HG03342 (cell line): ENCODE measurements at regions not wholly inside any gene's neighbourhood (a gene's known extent, or its start where the extent isn't known, plus 50 kb on each side); places are given as distances from the start of the nearest gene placed in this dataset.
"Not testable (repeated sequence)": the region's sequence is repeated elsewhere in the genome, so short reads cannot be mapped to it uniquely, and the experiment has no call there.

Experiments
- ATAC-seq: cut with Tn5 transposase; IDR thresholded peaks from one replicate; pipeline ENCODE4 v1.9.1; 2021; ENCODE audit warnings: mild to moderate bottlenecking, moderate library complexity; ENCODE audit not compliant: unreplicated experiment

DNA sequence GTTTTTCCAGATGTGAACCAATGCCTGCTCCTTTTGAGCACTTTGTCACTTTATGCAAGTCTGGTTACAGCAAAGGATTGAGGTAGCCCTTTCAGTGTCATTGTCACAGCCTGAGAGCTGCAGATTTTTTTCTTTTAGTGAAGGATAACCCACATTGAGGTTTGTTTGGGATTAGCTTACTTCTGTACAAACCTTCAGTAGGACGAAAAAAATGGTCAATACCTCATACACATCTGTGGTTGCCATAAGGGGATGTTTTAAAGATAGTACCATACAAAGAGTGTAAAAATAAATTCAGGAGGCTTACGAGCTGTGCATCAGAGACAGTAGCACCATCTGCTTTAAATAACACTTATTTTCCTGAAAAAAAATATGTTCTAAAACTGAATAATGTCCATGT lies 566.0 kb downstream of the AJAP1 start:
- ATAC-seq = no peak

DNA sequence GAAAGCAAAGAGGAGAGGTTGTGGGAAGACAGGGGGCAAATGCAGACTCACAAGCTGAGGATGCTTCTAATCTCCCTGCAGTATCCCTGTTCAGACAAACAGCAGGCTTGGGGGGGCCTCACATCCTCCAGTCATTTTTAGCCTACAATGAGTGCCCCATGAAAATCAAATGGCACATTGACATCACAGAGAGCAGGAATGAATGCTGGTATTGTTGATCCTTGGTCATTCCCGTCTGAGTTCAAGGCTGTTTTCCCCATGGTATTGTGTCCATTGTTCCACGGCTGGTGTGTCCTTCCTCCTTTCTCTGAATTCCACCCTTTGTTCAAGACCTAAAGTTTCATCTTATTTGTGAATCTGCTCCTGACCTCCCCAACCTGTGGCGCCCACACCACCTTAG lies 545.6 kb downstream of the AJAP1 start:
- no peak for ATAC-seq

DNA sequence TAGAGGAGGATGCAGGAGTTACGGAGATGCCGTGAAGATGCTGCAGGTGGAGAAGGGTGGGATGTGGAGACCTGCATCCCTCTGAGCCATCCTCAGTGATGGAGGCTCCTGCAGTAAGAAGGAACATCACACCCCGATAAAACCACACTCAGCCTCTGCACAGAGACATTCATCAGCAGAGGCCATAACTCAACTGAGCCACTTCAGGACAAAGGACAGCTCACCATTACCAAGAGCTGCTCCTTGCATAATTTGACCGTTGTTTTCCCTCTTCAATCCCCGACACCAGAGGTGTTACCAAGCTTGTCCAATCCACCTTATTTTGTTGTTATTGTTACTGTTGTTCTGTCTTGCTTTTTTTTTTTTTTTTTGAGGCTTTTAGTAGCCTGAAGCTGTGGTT lies 543.9 kb downstream of the AJAP1 start:
- ATAC-seq = no peak

DNA sequence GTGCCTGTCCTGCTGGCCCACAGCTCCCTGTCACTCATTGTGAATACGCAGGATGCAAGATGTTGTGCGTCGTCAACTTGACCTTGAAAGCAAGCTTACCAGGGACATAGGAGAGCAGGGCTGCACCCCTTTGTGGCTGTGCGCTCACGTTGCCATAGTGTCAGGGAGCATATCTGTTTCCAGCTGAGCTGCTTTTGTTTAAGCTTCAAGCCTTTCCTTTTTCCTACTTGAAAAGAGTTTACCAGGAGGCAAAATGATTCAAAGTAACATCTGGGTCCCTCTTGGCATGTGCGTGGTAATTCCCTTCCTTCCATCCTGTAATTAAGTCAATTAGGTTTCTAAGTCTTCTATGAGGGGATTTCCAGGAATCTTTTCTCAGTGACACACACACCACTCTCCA lies 537.1 kb downstream of the AJAP1 start:
- ATAC-seq = no peak

DNA sequence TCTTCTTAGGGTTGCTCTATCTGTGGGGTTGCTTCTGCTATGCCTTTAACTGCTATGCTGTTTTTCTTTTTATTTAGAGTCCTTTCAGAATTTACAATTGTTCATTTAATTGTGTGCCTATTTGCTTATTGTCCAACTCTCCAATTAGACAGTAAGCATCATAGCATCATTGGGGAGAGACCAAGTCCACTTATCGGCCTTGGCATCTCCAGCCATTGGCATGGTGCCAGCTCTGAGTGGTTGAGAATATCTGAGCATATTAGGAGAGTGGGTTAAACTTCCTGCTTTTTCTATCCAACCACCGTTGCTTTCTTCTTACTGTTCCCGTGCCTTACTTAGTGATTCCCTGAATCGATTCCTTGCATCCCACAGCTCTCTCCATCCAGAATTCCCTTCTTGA lies 535.0 kb downstream of the AJAP1 start:
- ATAC-seq = no peak

DNA sequence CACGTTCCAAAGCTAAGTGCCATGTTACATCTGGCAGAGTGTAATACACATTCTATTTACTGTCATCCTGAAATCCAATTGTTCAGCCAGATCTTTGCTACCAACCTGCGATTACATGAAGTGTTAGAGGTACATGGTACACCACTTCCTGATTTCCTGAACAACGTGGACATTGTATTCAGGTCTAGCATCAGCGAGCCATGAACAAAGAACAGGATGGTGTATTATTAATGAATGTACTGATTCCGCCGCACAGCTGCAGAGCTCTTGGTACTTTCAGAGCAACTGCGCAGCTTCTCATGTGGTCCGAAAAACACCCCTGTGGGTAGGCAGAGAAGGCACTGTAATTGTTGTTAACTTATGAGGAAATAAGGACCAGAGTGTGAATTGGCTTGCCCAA lies 511.4 kb downstream of the AJAP1 start:
- no peak for ATAC-seq

DNA sequence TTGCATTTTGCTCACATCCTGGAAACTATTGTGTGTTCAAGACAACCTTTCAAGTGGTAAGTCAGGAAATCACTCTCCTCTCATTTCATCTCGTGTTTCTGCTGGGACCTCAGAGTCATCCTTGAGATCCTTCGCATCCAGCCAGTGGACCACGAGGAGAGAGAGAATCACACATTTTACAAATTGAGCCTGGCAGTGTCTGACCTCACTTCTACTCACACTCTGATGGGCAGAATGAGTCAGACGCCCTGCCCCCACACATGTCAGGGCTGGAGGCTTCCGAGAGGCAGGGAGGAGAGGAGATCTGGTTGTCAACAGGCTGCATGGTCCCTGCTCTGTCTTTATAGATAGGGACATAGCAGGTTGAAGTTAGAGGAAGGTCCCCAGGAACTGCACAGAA lies 509.7 kb downstream of the AJAP1 start:
- ATAC-seq = no peak

DNA sequence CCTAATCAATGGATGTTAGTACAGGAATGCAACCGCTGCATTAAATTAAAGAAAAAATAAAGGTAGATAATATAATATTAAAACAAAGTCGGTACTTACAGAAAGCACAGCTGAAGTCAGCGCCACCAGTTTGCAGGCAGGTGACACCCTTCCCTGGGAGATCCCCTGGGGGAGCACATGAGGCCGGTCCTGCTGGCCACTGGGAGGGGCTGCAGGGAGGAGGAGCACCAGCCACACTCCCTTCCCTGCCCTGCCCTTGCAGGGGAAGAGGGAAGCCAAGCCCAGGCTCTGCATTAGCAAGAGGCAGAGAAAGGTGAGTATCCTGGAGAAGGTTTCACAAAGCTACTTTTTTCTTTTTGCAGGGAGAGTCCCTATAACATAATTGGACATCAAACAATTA lies 507.0 kb downstream of the AJAP1 start:
- no peak for ATAC-seq

DNA sequence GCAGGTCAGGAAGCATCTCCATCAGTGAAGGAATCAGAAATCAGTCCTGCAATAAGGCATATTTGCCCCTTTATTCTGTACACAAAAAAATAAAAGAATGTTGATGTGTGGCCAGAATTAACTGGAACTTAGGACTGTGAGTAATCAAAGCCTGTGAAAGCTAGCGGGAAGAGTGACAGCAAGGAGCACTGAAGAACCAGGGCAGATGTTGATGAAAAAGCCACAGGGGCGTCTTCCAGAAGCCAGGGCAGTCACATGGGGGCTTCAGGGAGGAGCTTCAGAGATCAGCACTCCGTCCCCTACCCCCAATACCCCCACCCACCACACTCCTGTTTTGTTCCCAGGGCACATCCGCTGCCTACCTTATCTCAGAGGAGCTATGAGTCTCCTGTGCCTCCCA lies 502.8 kb downstream of the AJAP1 start:
- ATAC-seq = no peak

DNA sequence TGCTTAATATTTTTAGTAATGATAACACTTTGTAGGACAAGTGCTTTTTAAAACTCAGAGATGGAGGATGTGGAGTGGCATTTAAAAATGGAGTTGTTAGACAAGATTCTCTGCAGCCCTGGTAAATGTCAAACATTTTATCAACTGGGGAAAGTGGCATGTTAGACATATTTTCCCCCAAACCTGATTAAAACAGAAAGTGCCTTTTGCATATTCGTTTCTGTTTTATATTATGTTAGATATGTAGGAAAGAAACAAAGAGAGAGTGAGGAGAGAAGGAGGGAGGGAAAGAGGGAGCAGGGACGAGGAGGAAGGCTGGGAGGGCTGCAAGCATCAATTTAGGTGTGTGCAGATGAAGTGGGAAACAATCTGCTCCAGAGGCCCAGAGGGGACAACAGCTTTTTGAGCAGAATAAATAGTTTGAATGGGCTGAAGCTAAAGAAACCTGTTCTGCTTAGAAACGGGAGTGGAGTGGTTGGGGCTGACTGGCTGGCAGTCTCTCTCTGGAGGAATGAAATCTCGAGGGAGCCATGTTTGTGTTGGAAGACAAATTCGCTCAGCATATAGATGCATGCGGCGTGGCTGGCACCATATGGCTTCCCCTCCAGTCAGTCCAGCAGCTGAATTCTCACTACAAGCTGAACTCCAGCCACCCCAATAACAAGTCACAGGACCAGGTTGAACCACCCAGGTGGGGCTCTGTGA lies 502.2 kb downstream of the AJAP1 start:
- ATAC-seq = no peak

DNA sequence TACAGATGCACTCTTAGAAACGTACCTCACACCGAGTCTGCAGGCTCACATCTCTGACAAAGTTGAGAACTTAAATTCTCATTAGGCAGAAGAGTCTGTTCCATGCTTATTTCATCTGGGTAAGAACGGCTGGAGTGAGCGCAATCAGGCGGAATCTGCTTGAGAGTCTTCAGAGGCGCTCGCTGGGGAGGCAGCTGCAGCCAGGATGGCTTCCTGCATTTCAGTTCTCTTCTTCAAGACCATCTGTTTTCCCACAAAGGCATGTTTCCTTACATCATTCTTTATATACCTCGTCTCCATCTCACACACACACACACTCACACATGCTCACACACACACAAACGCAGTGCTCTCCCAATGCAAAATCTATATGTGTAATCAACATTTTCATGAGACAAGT lies 497.1 kb downstream of the AJAP1 start:
- no peak for ATAC-seq

DNA sequence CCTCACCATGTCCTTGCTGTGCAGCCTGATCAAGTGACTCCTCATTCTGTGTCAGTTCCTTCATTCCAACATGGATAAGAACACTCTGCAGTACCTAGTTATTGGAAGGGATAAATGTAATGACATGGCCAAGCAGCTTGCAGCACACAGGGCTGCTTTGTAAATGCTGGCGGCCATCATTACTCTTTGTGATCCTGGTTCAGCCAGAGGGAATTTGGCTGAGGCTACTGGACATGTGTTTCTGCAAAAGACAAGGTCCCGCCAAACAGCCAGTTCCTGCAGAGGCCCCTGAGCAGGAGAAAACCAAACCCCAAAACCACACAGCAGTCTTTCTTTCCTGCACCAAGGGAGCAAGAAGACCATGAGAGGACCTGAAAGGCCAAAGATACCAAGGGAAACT lies 495.8 kb downstream of the AJAP1 start:
- no peak for ATAC-seq

DNA sequence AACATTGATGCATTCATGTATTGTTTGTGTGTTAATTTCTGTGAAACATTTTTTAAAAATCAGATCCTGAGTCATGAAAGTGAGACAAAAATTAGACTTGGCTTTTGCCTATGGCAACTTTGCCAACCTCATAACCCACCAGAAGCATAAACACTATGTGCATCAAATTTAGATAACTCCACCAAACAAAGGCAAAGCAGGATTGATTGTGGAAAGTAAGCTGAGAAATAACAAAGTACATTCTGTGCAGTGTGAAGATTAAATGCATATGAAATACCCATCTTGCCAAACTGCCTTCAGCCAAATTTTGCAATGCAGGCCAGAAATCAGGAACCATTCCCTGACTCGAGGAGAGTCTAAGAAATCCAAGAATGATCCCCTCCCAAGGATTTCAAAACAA lies 493.4 kb downstream of the AJAP1 start:
- ATAC-seq = no peak

DNA sequence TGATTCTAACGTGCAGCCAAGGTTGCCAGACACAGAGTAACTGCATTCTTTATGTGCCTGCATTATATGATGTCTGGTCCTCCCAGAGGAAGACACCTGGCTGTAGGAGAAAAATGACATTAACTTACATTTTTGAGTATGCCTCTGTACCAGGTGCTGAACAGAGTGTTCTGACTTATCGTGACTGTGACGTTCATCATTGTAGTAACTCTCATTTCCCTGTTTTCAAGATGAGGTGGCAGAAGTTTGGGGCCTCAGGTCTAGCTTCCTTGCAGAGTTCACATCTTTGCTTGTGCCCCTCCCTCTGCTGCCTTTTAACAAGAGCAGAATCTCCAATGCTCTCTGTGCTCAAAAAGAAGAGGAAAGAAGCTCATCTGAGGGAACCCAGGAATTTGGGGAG lies 488.0 kb downstream of the AJAP1 start:
- ATAC-seq = no peak

DNA sequence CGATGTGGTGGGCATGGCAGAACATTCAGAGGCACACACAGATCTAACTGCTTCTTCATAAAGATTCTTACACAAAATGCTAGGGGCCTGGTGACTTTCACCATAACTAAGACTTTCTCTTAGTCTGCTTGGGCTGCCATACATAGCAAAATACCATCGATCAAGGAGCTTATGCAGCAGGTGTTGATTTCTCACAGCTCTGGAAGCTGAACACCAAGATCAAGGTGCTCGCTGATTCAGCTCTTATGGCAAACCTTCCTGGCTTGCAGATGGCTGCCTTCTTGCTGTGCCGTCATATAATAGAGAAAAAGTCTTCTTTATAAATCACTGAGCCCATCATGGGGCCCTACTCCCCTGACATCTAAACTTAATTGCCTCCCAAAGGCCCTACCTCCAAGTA lies 487.3 kb downstream of the AJAP1 start:
- no peak for ATAC-seq

DNA sequence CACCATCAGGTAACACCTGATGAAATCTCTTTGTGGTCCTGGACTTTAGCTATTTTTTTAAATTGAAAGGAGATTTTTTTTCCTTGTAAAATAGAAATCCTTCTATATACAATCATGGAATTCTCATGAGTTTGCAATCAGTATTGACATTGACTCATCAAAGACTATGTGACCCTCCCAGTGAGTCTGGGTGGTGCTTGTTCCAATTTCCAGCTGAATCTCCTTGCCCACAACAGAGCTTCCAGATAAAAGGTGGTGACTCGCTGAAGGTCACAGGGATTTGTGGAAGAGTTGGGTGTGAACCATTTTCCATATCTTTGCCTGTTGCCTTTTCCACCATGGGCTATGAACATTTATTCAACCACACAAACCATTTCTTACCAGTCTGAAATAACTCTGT lies 486.6 kb downstream of the AJAP1 start:
- ATAC-seq = no peak

DNA sequence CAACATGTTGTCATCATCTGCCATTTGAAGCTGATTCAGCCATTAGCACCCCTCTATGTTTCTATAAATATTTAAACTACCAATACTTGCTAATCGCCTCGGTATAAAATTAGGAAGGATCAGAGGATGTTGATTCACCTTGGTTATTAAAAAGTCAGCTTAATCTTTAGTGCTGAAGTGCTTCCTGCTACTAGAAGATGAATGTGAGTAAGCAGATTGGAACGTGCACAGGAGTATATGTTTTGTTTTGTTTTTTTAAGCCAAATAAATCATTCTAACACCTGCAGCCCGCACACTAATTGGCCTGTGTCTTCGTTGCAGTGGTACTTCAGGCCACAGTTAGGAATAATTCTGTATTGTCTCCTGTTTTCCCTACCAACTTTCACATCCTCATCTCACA lies 485.7 kb downstream of the AJAP1 start:
- no peak for ATAC-seq

DNA sequence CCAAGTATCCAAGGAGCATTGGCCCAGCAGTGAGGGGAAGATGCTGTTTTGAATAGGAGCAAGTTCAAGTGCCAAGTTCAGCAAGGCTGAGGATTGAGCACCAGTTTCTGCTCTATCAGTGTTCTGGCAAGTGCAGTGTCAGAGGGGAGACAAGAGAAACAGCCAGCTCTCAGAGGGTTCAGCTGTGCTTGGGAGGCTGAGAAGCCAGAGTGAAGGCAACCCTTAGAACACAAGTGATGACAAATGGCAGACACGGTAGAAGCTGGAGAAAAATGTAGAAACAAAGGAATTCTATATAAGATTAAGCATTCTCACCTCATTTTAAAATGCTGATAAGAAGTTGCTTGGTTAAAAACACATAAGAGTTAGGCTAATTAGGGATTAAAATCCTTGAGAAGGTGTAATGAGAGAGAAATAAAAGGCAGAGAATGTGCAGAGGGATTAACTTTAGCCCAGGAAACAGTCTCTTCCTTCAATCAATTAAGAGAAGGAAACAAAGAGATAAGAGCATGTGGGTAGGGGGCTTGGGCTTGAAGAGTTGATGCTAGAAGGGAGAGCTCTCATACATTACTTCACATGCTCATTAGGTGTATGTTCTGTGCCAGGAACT lies 475.4 kb downstream of the AJAP1 start:
- ATAC-seq = no peak

DNA sequence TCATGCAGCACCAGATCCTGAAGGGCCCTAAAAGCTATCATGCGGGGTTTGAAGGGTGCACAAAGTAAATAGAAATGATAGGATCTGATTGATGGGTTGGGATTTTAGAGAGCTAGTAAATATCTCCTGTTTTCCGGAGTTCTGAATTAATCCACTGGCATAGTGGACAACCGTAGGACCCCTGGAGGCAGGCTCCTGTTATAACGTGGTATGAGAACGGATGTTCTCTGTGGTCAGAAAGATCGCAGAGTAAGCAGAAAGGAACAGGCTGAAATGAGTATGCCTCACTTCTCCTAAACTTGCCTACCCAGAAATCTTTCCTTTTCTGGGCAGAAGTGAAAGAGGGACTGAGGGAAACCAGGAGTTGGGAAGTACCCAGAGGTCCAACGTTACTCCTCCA lies 470.8 kb downstream of the AJAP1 start:
- ATAC-seq = no peak

DNA sequence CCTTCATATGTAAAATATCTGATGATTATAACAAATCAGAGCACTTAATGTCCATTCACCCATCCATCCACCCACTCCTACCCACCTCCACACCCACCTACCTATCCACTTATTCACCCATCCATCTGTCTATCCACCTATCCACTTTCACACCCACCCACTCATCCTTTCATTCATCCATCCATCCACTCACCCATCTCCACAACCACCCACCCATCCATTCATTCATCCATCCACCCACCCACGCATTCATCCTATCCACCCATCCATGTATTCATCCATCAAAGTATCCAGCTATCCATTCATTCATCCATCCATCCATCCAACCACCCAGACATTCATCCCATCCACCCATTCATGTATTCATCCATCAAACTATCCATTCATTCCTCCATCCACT lies 466.1 kb downstream of the AJAP1 start:
- no peak for ATAC-seq

DNA sequence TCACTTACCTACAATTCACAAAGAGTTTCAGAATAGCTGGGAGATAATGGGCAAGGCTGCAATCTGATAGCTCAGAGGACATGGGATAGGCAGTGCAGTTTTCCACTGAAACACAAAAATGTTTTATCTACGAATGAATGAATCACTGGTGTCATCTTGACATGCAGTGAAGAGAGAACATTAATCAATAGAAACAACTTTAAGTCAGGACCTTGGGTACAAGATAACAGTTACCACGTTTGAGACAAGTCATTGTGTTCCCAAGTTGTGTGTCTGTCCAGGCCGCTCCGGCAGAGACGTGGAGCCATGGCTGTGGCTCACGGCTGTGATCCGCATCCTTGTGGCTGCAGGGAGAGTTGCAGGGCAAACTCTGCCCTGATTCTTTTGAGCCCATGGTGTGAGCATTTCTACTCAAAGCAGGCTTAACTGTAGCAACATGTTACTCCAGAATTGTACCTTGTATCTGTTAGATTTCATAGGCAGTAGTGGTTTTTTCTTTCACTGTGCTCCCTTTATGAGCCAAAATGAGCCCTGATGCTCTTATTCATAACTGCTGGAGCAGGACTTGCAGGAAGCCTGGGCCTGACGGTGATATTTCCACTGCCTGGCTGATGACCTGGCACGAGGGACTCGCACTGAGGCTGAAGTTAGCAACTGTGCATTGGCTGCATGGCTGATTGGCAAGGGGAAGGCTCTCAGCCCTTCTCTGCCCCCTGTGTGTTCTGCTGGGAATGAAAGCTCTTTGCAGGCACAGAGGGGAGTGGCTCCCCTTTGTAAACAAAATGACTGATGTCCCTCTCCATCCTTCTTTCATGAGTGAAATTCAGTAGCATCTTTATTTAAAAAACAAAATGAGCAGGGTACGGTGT lies 465.2 kb downstream of the AJAP1 start:
- no peak for ATAC-seq

DNA sequence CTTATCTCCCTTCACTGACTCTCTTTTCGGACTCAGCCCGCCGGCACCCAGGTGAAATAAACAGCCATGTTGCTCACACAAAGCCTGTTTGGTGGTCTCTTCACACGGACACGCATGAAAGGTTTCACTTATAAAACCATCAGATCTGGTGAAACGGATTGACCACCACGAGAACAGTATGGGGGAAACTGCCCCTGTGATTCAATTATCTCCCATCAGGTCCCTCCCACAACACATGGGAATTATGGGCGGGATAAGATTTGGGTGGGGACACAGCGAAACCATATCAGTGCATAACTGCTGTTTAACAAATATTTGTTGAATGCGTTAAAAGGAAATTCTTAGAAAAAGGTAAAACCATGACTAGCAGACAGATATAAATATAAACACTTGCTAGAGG lies 464.4 kb downstream of the AJAP1 start:
- not testable (repeated sequence) for ATAC-seq
